ENCODE measurements at regions not wholly inside any gene's neighbourhood (a gene's known extent, or its start where the extent isn't known, plus 50 kb on each side); places are given as distances from the start of the nearest gene placed in this dataset.
"Not testable (repeated sequence)": the region's sequence is repeated elsewhere in the genome, so short reads cannot be mapped to it uniquely, and the experiment has no call there.

DNA sequence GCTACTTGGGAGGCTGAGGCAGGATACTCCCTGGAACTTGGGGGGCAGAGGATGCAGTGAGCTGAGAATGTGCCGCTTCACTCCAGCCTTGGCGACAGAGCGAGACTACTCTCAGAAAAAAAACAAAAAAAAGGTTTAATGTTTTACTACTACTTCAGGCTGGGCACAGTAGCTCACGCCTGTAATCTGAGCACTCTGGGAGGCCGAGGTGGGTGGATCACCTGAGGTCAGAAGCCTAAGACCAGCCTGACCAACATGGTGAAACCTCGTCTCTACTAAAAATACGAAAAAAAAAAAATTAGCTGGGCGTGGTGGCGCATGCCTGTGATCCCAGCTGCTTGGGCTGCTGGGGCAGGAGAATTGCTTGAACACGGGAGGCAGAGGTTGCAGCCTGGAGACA, 75.7 kb upstream of the ATIC start:
- H2AFZ ChIP-seq (ENCODE audit: control insufficient read depth, low read depth, low read length): no peak overlapping the region
- CTCF ChIA-PET: no interaction called here
- TF ChIP-seq IRF5 (IDR thresholded peaks at IDR 0.05; ENCODE audit: borderline replicate concordance): no peak
- TF ChIP-seq TBL1XR1 (IDR thresholded peaks at IDR 0.05; ENCODE audit: low read depth, low read length): no peak
- TF ChIP-seq SMAD5 (IDR thresholded peaks at IDR 0.05; ENCODE audit: low read depth): no peak
- TF ChIP-seq SP1 (IDR thresholded peaks at IDR 0.05; ENCODE audit: low read depth, low read length): no peak
- no peak for TF ChIP-seq BMI1 (IDR thresholded peaks at IDR 0.05; ENCODE audit: borderline replicate concordance)
- no peak for TF ChIP-seq RBBP5 (conservative IDR thresholded peaks at IDR 0.05)
- H3K9me3 ChIP-seq (replicated peaks; ENCODE audit: control insufficient read depth, insufficient read depth, low read length): no peaks in the 10 kb centered on the region
- RAD21 ChIA-PET (ENCODE audit: unreplicated experiment): no interaction called here
- H3K4me1 ChIP-seq (ENCODE audit: control insufficient read depth, insufficient read depth, low read length): no peaks in the 10 kb centered on the region
- POLR2A ChIA-PET: no interaction called here
- H3K79me2 ChIP-seq (ENCODE audit: control insufficient read depth, insufficient read depth, low read length): no peaks in the 10 kb centered on the region
- H3K36me3 ChIP-seq (ENCODE audit: control insufficient read depth in 2 of 2, insufficient read depth in 2 of 2, low read length in 1 of 2): no peaks in the 10 kb centered on the region
- no peak overlapping the region for H3K4me2 ChIP-seq (ENCODE audit: control insufficient read depth, insufficient read depth)
- no peak overlapping the region for H3K9ac ChIP-seq (ENCODE audit: control insufficient read depth, insufficient read depth, low read length)
- no peak overlapping the region for H3K27ac ChIP-seq (ENCODE audit: control insufficient read depth, insufficient read depth)
- no TSS peak for BruUV-seq (replicated peaks)
- H4K20me1 ChIP-seq (ENCODE audit: control insufficient read depth, insufficient read depth): no peaks in the 10 kb centered on the region
- in situ Hi-C loops (cut with MboI) (no loop called here), intact Hi-C loops (cut with micrococcal nuclease; ENCODE audit: unreplicated experiment) (no loop called here)
- no peak overlapping the region for H3K4me3 ChIP-seq
- no peaks in the 10 kb centered on the region for H3K27me3 ChIP-seq (replicated peaks in 1 of 2; ENCODE audit: control insufficient read depth in 2 of 2, insufficient read depth in 2 of 2, low read length in 1 of 2)
- FAIRE-seq: no peak
- no peak for DNase-seq (ENCODE audit: low read depth, low spot score)
- SMC1A ChIA-PET (ENCODE audit: uncharacterized antibody, unreplicated experiment): no interaction called here
- ATAC-seq: no peak
- 77% methylated on average over 10 of the region's 10 CpGs for WGBS (ENCODE audit: insufficient coverage, insufficient replicate concordance, low lambda C conversion rate, missing lambda C conversion rate)

DNA sequence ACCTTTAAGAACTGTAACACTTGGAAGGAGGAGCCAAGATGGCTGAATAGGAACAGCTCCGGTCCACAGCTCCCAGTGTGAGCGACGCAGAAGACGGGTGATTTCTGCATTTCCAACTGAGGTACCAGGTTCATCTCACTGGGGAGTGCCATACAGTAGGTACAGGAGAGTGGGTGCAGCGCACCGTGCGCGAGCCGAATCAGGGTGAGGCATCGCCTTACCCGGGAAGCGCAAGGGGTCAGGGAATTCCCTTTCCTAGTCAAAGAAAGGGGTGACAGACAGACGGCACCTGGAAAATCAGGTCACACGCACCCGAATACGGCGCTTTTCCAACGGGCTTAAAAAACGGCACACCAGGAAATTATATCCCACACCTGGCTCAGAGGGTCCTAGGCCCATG, 81.8 kb upstream of the ABCA12 start:
- H3K27me3 ChIP-seq (replicated peaks in 1 of 2; ENCODE audit: control insufficient read depth in 2 of 2, insufficient read depth in 2 of 2, low read length in 1 of 2); H3K9me3 ChIP-seq (replicated peaks; ENCODE audit: control insufficient read depth, insufficient read depth, low read length); in situ Hi-C loops (cut with MboI); H3K9ac ChIP-seq (ENCODE audit: control insufficient read depth, insufficient read depth, low read length); intact Hi-C loops (cut with micrococcal nuclease; ENCODE audit: unreplicated experiment); CTCF ChIA-PET; H3K4me1 ChIP-seq (ENCODE audit: control insufficient read depth, insufficient read depth, low read length); ATAC-seq; H3K36me3 ChIP-seq (ENCODE audit: control insufficient read depth in 2 of 2, insufficient read depth in 2 of 2, low read length in 1 of 2); RAD21 ChIA-PET (ENCODE audit: unreplicated experiment); DNase-seq (ENCODE audit: low read depth, low spot score); BruUV-seq (replicated peaks); H4K20me1 ChIP-seq (ENCODE audit: control insufficient read depth, insufficient read depth); H3K79me2 ChIP-seq (ENCODE audit: control insufficient read depth, insufficient read depth, low read length); FAIRE-seq; H3K4me3 ChIP-seq; H3K4me2 ChIP-seq (ENCODE audit: control insufficient read depth, insufficient read depth); H3K27ac ChIP-seq (ENCODE audit: control insufficient read depth, insufficient read depth); H2AFZ ChIP-seq (ENCODE audit: control insufficient read depth, low read depth, low read length); POLR2A ChIA-PET: not testable (repeated sequence)
- SMC1A ChIA-PET (ENCODE audit: uncharacterized antibody, unreplicated experiment): interaction anchor here (1.3 kb wide), 1 partner anchor 11 kb away, joined by 3 read pairs; no protein-coding TSS in a partner anchor
- 83% methylated on average over 19 of the region's 19 CpGs for WGBS (ENCODE audit: insufficient coverage, insufficient replicate concordance, low lambda C conversion rate, missing lambda C conversion rate)
